Vagina (tissue), 2 donors: ENCODE measurements at regions not wholly inside any gene's neighbourhood (a gene's known extent, or its start where the extent isn't known, plus 50 kb on each side); places are given as distances from the start of the nearest gene placed in this dataset.

Source experiments
- POLR2A ChIP-seq, 2 donors: fragments of 450-650 bp; IDR thresholded peaks; one replicate each; pipeline ENCODE4 v1.6.1; 2017; ENCODE audit warnings: antibody characterized with exemption in 2 of 2, mild to moderate bottlenecking in 2 of 2, moderate library complexity in 2 of 2
- POLR2AphosphoS5 ChIP-seq, 2 donors: sonication (generic); formaldehyde crosslinking; IDR thresholded peaks; one replicate each; pipeline ENCODE4 v1.9.0; 2017; ENCODE audit warnings: antibody characterized with exemption in 2 of 2, mild to moderate bottlenecking in 2 of 2, low read depth in 1 of 2; ENCODE audit not compliant: insufficient read depth in 1 of 2
- TF ChIP-seq, protein P1 (sequence below), 3 experiments: fragments of 450-650 bp in 2 of 3; fragments of 200-600 bp in 1 of 3; sonication (generic) in 1 of 3; IDR thresholded peaks; one replicate each; pipeline ENCODE4 v1.5.1; 2017 to 2019; ENCODE audit warnings: antibody characterized with exemption in 3 of 3, mild to moderate bottlenecking in 2 of 3, moderate library complexity in 2 of 3

DNA sequence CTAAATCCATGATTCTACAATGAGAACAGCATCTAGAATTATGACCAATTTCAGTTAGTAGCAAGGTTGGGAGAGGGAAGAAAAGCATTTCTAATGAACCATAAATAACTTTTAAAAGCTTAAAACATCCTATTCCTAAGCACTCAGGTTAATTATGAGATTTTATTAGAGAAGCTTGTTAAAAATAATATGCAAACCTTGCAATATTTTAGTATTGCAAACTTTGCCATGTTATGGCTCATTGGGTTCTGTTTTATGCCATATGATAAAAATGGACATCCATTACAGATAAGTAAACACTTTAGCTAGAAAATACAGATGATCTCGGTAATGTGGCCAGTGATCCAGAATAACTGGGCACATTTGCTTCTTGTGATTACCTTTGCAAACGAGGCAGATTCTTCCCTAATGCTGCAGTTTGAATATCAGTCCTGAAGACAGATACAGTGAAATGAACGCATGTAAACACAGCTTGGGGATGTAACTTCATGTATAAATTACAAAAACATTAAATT lies 447.0 kb downstream of the PLK2 start:
- no peak for TF ChIP-seq POLR2A (IDR thresholded peaks at IDR 0.05)
- TF ChIP-seq, protein P1, sequence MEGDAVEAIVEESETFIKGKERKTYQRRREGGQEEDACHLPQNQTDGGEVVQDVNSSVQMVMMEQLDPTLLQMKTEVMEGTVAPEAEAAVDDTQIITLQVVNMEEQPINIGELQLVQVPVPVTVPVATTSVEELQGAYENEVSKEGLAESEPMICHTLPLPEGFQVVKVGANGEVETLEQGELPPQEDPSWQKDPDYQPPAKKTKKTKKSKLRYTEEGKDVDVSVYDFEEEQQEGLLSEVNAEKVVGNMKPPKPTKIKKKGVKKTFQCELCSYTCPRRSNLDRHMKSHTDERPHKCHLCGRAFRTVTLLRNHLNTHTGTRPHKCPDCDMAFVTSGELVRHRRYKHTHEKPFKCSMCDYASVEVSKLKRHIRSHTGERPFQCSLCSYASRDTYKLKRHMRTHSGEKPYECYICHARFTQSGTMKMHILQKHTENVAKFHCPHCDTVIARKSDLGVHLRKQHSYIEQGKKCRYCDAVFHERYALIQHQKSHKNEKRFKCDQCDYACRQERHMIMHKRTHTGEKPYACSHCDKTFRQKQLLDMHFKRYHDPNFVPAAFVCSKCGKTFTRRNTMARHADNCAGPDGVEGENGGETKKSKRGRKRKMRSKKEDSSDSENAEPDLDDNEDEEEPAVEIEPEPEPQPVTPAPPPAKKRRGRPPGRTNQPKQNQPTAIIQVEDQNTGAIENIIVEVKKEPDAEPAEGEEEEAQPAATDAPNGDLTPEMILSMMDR (IDR thresholded peaks at IDR 0.05), result no peak
- TF ChIP-seq POLR2AphosphoS5 (IDR thresholded peaks at IDR 0.05; ENCODE audit: insufficient read depth in 1 of 2, low read depth in 1 of 2), result no peak
